Astrocyte (in vitro differentiated cells and primary cell): ENCODE measurements at regions not wholly inside any gene's neighbourhood (a gene's known extent, or its start where the extent isn't known, plus 50 kb on each side); places are given as distances from the start of the nearest gene placed in this dataset.

Experiments
- EZH2 ChIP-seq: IDR thresholded peaks from 2 replicates; pipeline ENCODE4 v1.6.1; 2012; ENCODE audit warnings: mild to moderate bottlenecking, low read length, inconsistent platforms; ENCODE audit not compliant: insufficient read depth
- TF ChIP-seq, protein P1 (sequence below): IDR thresholded peaks from 2 replicates; pipeline ENCODE4 v1.5.1; 2011; ENCODE audit warnings: low read depth, mild to moderate bottlenecking, inconsistent platforms, low read length, moderate library complexity; ENCODE audit not compliant: insufficient read depth

DNA sequence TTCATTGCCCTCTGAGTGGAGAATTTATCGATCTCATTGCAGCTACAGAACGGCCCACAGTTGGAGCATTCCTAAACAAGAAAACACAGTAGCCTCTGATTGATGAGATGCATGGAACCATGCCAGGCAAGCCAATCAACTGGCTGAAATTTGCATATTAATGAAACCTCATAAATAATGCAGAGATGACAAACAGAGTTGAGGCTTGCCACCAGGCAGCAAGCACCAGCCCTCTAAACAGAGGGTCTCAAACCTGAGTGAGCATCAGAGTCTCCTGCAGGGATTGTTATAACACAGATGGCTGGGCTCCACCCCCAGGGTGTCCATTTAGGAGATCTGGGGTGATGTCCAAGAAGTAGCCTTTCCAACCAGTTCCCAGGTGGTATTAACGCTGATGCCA lies 60.9 kb upstream of the CMKLR1 start:
- no peak for TF ChIP-seq EZH2
- TF ChIP-seq, protein P1, sequence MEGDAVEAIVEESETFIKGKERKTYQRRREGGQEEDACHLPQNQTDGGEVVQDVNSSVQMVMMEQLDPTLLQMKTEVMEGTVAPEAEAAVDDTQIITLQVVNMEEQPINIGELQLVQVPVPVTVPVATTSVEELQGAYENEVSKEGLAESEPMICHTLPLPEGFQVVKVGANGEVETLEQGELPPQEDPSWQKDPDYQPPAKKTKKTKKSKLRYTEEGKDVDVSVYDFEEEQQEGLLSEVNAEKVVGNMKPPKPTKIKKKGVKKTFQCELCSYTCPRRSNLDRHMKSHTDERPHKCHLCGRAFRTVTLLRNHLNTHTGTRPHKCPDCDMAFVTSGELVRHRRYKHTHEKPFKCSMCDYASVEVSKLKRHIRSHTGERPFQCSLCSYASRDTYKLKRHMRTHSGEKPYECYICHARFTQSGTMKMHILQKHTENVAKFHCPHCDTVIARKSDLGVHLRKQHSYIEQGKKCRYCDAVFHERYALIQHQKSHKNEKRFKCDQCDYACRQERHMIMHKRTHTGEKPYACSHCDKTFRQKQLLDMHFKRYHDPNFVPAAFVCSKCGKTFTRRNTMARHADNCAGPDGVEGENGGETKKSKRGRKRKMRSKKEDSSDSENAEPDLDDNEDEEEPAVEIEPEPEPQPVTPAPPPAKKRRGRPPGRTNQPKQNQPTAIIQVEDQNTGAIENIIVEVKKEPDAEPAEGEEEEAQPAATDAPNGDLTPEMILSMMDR, result no peak
